A549 (cell line): ENCODE measurements at regions not wholly inside any gene's neighbourhood (a gene's known extent, or its start where the extent isn't known, plus 50 kb on each side); places are given as distances from the start of the nearest gene placed in this dataset.

ENCODE experiments used
- ATAC-seq, 2 experiments: fragments of 200-7000 bp in 1 of 2; fragments of >200 bp in 1 of 2; cut with Nextera tagmentation in 1 of 2; cut with Tn5 transposase in 1 of 2; 3 replicates each; pipeline versions ENCODE4 v1.8.0 to v1.9.1; 2018 to 2020; ENCODE audit warnings: mild to moderate bottlenecking in 1 of 2, moderate library complexity in 1 of 2
- CTCF ChIA-PET: fragments of 300-600 bp; sonication (Branson Sonifier 250); formaldehyde crosslinking; extraction: SDS; loops from one replicate; lab custom pipeline; 2021; ENCODE audit warnings: antibody characterized with exemption, inconsistent platforms; lab: Yijun Ruan, JAX
- POLR2A ChIA-PET: fragments of 350-600 bp; formaldehyde crosslinking; extraction: SDS; loops from one replicate; lab custom pipeline; 2021; ENCODE audit warnings: antibody characterized with exemption, inconsistent platforms; lab: Yijun Ruan, JAX
- DNase-seq, 2 experiments: peaks; one replicate each; pipeline versions ENCODE4 v3.0.0 to v3.0.0-alpha.2; 2011 to 2016; ENCODE audit warnings: low read depth in 1 of 2, low spot score in 1 of 2
- FAIRE-seq: peaks from 2 replicates; lab custom pipeline; 2011; peaks lifted over from hg19 to GRCh38; lab: Jason Lieb, UNC
- H3K27ac ChIP-seq, 2 experiments: fragments of >200 bp; sonication (Bioruptor Twin); formaldehyde crosslinking; 3 replicates each; pipeline ENCODE4 v1.5.1; 2016 to 2017
- H3K4me1 ChIP-seq: fragments of >200 bp; sonication (Bioruptor Twin); formaldehyde crosslinking; 3 replicates; pipeline ENCODE4 v1.6.1; 2016
- H3K4me2 ChIP-seq: fragments of >200 bp; sonication (Bioruptor Twin); formaldehyde crosslinking; 3 replicates; pipeline ENCODE4 v1.6.1; 2016
- H3K4me3 ChIP-seq: fragments of >200 bp; sonication (Bioruptor Twin); formaldehyde crosslinking; 3 replicates; pipeline ENCODE4 v1.5.1; 2016
- H3K9me3 ChIP-seq: fragments of >200 bp; sonication (Bioruptor Twin); formaldehyde crosslinking; 3 replicates; pipeline ENCODE4 v1.6.1; 2016
- BHLHE40 ChIP-seq: IDR thresholded peaks from 2 replicates; pipeline ENCODE4 v1.6.1; 2012; ENCODE audit warnings: low read depth, low read length, inconsistent platforms
- CBX2 ChIP-seq: fragments of 200-600 bp; sonication (generic); IDR thresholded peaks from 2 replicates; pipeline ENCODE4 v1.6.1; 2016; ENCODE audit warnings: low read depth, mild to moderate bottlenecking, borderline replicate concordance
- CBX8 ChIP-seq: fragments of 200-600 bp; sonication (generic); IDR thresholded peaks from 2 replicates; pipeline ENCODE4 v1.6.1; 2016
- CHD4 ChIP-seq: fragments of 200-600 bp; sonication (generic); IDR thresholded peaks from 2 replicates; pipeline ENCODE4 v1.6.1; 2016; ENCODE audit warnings: antibody characterized with exemption, mild to moderate bottlenecking, borderline replicate concordance
- CTCF ChIP-seq: fragments of >200 bp; sonication (Bioruptor Twin); formaldehyde crosslinking; IDR thresholded peaks from 3 replicates; pipeline ENCODE4 v1.5.1; 2016
- E2F6 ChIP-seq: IDR thresholded peaks from 2 replicates; pipeline ENCODE4 v1.6.1; 2012; ENCODE audit warnings: low read depth, borderline replicate concordance
- ELK1 ChIP-seq: fragments of 150-350 bp; IDR thresholded peaks from 2 replicates; pipeline ENCODE4 v1.6.1; 2014; ENCODE audit warnings: low read depth, mild to moderate bottlenecking, low read length
- FOXS1 ChIP-seq: fragments of 250-450 bp; sonication (Bioruptor Pico); IDR thresholded peaks from 2 replicates; pipeline ENCODE4 v1.5.0; 2020; ENCODE audit warnings: mild to moderate bottlenecking, moderate library complexity
- GATA3 ChIP-seq: IDR thresholded peaks from 2 replicates; pipeline ENCODE4 v1.6.1; 2012; ENCODE audit warnings: borderline replicate concordance
- HMGXB4 ChIP-seq: fragments of 250-450 bp; sonication (Bioruptor Pico); IDR thresholded peaks from 2 replicates; pipeline ENCODE4 v1.5.0; 2021; ENCODE audit warnings: mild to moderate bottlenecking, moderate library complexity, borderline replicate concordance
- JUN ChIP-seq, 2 experiments: fragments of >200 bp; sonication (Bioruptor Twin); formaldehyde crosslinking; IDR thresholded peaks; 2 replicates in 1 of 2; 3 replicates in 1 of 2; pipeline ENCODE4 v1.6.1; 2016 to 2017
- MAFK ChIP-seq: fragments of 450-650 bp; IDR thresholded peaks from 2 replicates; pipeline ENCODE4 v1.6.1; 2014; ENCODE audit not compliant: partially characterized antibody
- MAZ ChIP-seq: fragments of 150-350 bp; IDR thresholded peaks from 2 replicates; pipeline ENCODE4 v1.6.1; 2014; ENCODE audit warnings: antibody characterized with exemption, low read depth, low read length, borderline replicate concordance
- PHF8 ChIP-seq: fragments of 200-600 bp; sonication (generic); IDR thresholded peaks from 2 replicates; pipeline ENCODE4 v1.6.1; 2016; ENCODE audit warnings: low read depth, mild to moderate bottlenecking, antibody characterized with exemption, moderate library complexity, borderline replicate concordance
- POLR2A ChIP-seq: IDR thresholded peaks from 2 replicates; pipeline ENCODE4 v1.6.1; 2012; ENCODE audit warnings: mild to moderate bottlenecking, low read length
- RAD21 ChIP-seq, 2 experiments: fragments of >200 bp in 1 of 2; sonication (Bioruptor Twin) in 1 of 2; formaldehyde crosslinking in 1 of 2; IDR thresholded peaks in 1 of 2; conservative IDR thresholded peaks in 1 of 2; 2 replicates in 1 of 2; 3 replicates in 1 of 2; pipeline ENCODE4 v1.6.1; 2012 to 2018; ENCODE audit warnings: inconsistent platforms in 1 of 2
- RNF2 ChIP-seq: fragments of 200-600 bp; sonication (generic); IDR thresholded peaks from 2 replicates; pipeline ENCODE4 v1.6.1; 2016; ENCODE audit warnings: low read depth, mild to moderate bottlenecking, antibody characterized with exemption, moderate library complexity, borderline replicate concordance
- TFCP2L1 ChIP-seq: fragments of 250-450 bp; sonication (Bioruptor Pico); IDR thresholded peaks from 2 replicates; pipeline ENCODE4 v1.5.0; 2021; ENCODE audit warnings: mild to moderate bottlenecking
- ZC3H11A ChIP-seq: fragments of 450-650 bp; IDR thresholded peaks from 2 replicates; pipeline ENCODE4 v1.6.1; 2014; ENCODE audit warnings: antibody characterized with exemption, mild to moderate bottlenecking
- ZSCAN20 ChIP-seq: fragments of 250-450 bp; sonication (Bioruptor Pico); IDR thresholded peaks from 2 replicates; pipeline ENCODE4 v1.8.0; 2022; ENCODE audit warnings: mild to moderate bottlenecking, moderate library complexity
- WGBS: methylation state at CpG from one replicate; pipeline ENCODE4 v1.1.6; 2017; ENCODE audit errors: missing lambda C conversion rate; 5-methylcytosine and 5-hydroxymethylcytosine counted together

- Histone ChIP-seq H3K4me2 (no peak overlapping the region), H3K4me3 (no peak overlapping the region), H3K9me3 (no peaks in the 10 kb centered on the region), H3K4me1 (no peaks in the 10 kb centered on the region), H3K27ac (no peak overlapping the region)
- POLR2A ChIA-PET = no interaction called here
- DNase-seq (no peak), FAIRE-seq (no peak), ATAC-seq (no peak)
- CTCF ChIA-PET = no interaction called here
- TF ChIP-seq MAZ = no peak
- TF ChIP-seq GATA3 = no peak
- peak; percentile 62 for TF ChIP-seq MAFK
- no peak for TF ChIP-seq PHF8
- 46% methylated on average over 4 of the region's 4 CpGs for WGBS
These were observed 220.7 kb upstream of the RSPO3 start for GRCh38 chr6:126897758-126898157.

- no peak for DNase-seq
- Histone ChIP-seq H3K9me3 (no peaks in the 10 kb centered on the region), H3K4me2 (no peak overlapping the region), H3K4me1 (no peaks in the 10 kb centered on the region)
- ATAC-seq = no peak
- ChIA-PET POLR2A (no interaction called here), CTCF (no interaction called here)
- 50% methylated on average over 1 of the region's 1 CpG for WGBS
- FAIRE-seq = no peak
- no peak for TF ChIP-seq JUN (IDR thresholded peaks at IDR 0.05)
- no peak for TF ChIP-seq CBX8
- no peak for TF ChIP-seq CHD4
- no peak for TF ChIP-seq ZSCAN20
- no peak for TF ChIP-seq ELK1
- TF ChIP-seq E2F6 = no peak
- no peak for TF ChIP-seq HMGXB4 (CRISPR knock-in tag)
- no peak for TF ChIP-seq CBX2
- TF ChIP-seq RAD21 (conservative IDR thresholded peaks at IDR 0.05 in 1 of 2, IDR thresholded peaks at IDR 0.05 in 1 of 2) = no peak
- TF ChIP-seq ZC3H11A = no peak
- TF ChIP-seq TFCP2L1 = no peak
- TF ChIP-seq FOXS1 (CRISPR knock-in tag) = no peak
- TF ChIP-seq RNF2 = no peak
- TF ChIP-seq, all 56 proteins: peak for 0
- Histone ChIP-seq H3K4me3 (no peak overlapping the region), H3K27ac (no peak overlapping the region)
These were observed 214.3 kb upstream of the RSPO3 start for GRCh38 chr6:126904176-126904575.

GRCh38 chr6:126905917-126906316, 212.6 kb upstream of the RSPO3 start:
- no peak for DNase-seq
- TF ChIP-seq CHD4 = no peak
- TF ChIP-seq MAFK = peak; percentile 10
- no peak for FAIRE-seq
- Histone ChIP-seq H3K9me3 (no peaks in the 10 kb centered on the region), H3K4me2 (no peak overlapping the region), H3K27ac (no peak overlapping the region), H3K4me1 (no peaks in the 10 kb centered on the region), H3K4me3 (no peak overlapping the region)
- no peak for ATAC-seq
- ChIA-PET CTCF (no interaction called here), POLR2A (no interaction called here)
- 70% methylated on average over 4 of the region's 4 CpGs for WGBS

GRCh38 chr6:126907312-126907711, 211.2 kb upstream of the RSPO3 start:
- ATAC-seq (no peak), DNase-seq (no peak), FAIRE-seq (no peak)
- no peak overlapping the region for H3K4me2 ChIP-seq
- ChIA-PET POLR2A (no interaction called here), CTCF (interaction anchor here (1.0 kb wide), 1 partner anchor 103 kb away, joined by 3 read pairs; no protein-coding TSS in a partner anchor)
- H3K4me3 ChIP-seq = no peak overlapping the region
- no peaks in the 10 kb centered on the region for H3K4me1 ChIP-seq
- 35% methylated on average over 1 of the region's 1 CpG for WGBS
- no peaks in the 10 kb centered on the region for H3K9me3 ChIP-seq
- TF ChIP-seq POLR2A (no peak), CTCF (no peak), TFCP2L1 (no peak), BHLHE40 (no peak)
- H3K27ac ChIP-seq = no peak overlapping the region
